ENCODE measurements at regions not wholly inside any gene's neighbourhood (a gene's known extent, or its start where the extent isn't known, plus 50 kb on each side); places are given as distances from the start of the nearest gene placed in this dataset.
"Not testable (repeated sequence)": the region's sequence is repeated elsewhere in the genome, so short reads cannot be mapped to it uniquely, and the experiment has no call there.

DNA sequence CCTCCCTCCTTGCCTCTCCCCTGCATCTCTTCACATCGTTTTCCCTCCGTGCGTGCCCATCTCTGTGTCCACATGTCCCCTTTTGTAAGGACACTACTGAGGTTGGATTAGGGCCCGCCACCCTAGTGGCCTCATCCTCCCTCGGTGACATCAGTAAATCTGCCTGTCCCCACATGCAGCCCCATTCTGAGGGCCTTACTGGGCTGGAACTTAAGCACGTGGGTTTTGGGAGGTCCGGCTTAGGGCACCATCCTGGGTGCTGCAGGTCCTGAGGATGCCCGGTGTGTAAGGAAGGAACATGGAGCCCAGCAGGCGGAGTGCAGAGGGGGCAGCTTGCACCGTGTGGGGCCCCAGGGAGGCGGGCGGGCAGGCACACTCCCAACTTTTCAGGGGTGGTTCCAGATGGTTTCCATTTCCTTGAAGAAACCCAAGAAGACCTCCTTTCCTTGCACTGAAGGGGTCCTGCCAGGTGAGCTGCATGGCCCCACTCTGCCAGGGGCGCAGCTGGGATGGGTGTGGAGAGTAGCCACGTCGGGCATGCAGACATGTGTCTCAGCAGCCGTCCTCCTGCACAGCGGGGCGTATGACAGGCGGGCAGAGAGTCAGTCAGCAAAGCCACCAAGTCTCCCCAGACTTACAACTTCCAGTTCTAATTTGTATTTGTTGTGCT lies 329.9 kb downstream of the QKI start:
- no peak for DNase-seq

DNA sequence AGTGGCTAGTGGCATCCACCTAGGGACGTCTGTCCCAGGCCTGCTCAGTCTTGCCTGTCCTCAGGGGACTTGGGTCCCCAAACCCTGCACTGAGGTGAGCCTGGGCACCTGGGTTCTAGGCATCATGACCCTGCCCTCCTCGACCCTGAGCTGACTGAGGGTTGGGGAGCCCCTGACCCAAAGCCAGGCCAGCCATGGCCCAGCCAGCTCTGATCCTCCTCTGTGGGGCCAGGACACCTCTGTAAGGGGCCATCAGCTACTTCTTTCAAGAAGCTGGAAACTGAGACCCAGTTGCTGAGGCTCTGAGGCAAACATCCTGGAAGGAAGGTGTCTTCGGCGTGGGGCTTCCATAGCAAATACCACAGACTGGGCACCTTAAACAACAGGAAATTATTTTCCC lies 329.3 kb downstream of the QKI start:
- DNase-seq: no peak

DNA sequence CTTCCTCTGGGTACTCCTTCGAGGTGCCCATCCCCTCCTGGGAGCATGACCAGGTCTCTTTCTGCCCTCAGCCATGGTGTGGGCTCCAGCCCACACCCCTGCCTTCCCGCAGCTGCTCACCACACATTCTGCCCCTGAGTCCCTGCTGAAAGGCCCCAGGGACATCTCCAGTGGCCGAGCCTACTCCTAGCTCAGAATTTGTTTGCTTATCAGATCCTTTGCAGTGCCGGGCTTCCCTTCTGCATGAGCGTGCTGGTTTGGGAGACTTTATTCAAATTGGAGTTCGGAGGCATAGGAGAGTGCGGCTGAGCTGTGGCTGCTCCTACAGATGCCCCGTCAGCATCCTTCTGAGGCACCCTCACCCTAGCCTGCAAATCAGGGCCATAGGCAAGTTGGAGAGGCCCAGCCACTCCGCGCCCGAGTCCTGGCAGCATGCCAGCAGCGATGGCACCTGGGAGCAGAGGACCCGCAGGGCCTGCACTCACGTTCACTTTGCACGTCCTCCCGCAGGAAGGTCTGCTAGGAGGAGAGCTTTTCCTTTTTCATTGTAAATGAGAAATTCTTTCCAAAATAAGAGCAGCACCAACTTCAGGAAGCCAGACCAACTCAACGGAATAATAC lies 327.3 kb downstream of the QKI start:
- no peak for DNase-seq

- DNase-seq: no peak
Observed at GRCh38 chr6:163741342-163741741, 326.8 kb downstream of the QKI start.

- DNase-seq: no peak
Observed at GRCh38 chr6:163739966-163740365, 325.4 kb downstream of the QKI start.

- no peak for DNase-seq
Observed at GRCh38 chr6:163739408-163739725, 324.8 kb downstream of the QKI start.

- no peak for DNase-seq
Observed at GRCh38 chr6:163738725-163739407, 324.3 kb downstream of the QKI start.

DNA sequence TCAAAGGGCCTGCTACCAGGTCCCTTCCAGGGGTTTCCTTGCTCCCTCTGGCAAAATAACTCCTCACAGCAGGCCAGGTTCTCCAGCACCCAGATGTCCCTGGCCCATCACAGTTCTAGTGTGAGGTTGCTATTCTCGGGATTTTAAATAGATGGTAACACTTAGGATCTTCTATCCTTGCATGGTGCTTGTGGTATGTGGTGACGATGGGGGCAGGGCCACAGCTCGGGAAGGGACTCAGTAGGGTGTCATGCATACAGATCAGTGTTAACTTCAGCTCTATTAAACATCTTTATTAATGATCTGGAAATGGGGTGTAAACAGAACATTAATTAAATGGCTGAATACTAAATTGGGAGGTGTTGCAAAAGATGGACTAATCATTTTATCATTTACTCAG lies 323.8 kb downstream of the QKI start:
- no peak for DNase-seq

DNA sequence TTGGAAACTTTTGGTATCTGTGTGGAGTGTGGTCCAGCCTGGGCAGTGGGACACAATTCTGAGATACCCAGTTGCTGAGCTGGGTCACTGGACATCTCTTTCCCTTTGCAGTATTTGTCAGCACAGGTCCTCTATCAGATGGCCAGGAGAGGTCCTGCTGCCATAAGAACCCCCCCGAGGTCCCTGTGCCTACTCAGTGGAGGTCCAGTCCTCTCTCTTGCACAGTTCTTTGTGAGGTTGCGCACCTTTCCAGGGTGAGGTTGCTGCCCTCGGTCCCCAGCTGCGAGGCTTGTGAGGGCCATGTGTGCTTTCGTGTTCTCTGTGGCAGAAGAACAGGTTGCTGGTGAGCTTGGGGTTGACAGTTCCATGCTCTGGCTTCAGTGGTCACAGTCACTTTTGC lies 320.6 kb downstream of the QKI start:
- DNase-seq: no peak

- no peak for DNase-seq
Observed at GRCh38 chr6:163733061-163733460, 318.5 kb downstream of the QKI start.

DNA sequence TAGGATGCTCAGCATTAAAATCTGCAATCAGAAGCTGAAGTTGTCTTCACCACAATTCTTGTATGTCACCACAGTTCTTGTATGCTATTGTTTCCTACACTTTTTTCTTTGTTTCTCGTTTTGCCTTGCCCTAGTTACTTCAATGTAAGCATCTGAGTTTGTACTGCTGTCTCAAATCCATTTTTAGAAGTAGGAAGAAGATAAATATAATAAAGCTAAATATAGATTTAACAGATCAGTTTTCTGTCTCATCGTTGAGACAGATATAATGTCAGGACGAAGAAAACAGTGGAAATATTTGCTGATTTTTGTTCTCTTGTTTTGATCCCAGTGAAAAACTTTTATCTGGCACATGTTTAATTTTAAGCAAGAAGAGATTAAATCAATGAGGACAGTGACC lies 318.0 kb downstream of the QKI start:
- DNase-seq: no peak

DNA sequence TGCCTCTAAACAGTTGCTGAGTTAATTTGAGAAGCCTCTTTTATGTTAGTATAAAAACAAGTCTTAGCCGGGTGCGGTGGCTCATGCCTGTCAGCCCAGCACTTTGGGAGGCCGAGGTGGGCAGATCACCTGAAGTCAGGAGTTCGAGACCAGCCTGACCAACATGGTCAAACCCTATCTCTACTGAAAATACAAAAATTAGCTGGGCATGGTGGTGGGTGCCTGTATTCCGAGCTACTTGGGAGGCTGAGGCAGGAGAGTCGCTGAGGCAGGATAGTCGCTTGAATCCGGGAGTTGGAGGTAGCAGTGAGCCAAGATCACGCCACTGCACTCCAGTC lies 317.5 kb downstream of the QKI start:
- DNase-seq: not testable (repeated sequence)

DNA sequence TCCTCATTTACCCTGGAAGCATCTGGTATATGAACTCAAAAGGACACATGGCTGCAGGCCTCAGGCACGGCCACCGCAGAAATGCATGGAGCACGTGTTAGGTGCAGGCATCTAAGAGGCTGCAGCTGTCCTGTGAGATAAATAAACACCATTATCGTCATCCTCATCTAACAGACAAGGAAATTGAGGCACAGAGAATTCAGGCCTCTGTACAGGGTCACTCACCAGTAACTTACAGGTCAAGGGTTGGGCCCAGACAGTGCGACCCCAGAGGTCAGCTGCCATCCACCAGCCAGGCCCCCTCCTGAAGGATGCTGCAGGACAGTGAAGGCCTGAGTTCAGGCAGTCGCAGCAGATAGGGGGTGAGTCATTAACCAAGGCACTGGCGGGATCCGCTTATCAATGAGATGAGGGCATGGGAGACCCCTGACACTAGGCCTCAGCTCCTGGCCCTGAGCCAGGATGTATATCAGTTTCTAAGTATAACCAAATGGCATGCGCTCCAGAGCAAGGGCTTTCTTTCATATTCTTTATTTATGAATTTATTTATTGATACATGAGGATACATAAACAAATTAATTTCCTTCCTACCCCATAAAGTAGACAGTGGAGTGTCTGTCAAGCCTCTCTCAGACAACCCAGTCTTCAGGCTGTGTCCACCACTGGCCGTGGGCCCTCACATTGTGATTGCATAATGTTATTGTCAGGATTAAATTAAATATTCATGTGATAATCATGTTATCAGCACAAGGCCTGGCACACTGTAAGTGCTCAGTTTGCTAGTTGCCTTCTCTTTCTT lies 316.9 kb downstream of the QKI start:
- no peak for DNase-seq

- no peak for DNase-seq
Observed at GRCh38 chr6:163730246-163731210, 316.0 kb downstream of the QKI start.

- no peak for DNase-seq
Observed at GRCh38 chr6:163729127-163729872, 314.8 kb downstream of the QKI start.

GRCh38 chr6:163728442-163729126 lies 314.1 kb downstream of the QKI start:
- no peak for DNase-seq

DNA sequence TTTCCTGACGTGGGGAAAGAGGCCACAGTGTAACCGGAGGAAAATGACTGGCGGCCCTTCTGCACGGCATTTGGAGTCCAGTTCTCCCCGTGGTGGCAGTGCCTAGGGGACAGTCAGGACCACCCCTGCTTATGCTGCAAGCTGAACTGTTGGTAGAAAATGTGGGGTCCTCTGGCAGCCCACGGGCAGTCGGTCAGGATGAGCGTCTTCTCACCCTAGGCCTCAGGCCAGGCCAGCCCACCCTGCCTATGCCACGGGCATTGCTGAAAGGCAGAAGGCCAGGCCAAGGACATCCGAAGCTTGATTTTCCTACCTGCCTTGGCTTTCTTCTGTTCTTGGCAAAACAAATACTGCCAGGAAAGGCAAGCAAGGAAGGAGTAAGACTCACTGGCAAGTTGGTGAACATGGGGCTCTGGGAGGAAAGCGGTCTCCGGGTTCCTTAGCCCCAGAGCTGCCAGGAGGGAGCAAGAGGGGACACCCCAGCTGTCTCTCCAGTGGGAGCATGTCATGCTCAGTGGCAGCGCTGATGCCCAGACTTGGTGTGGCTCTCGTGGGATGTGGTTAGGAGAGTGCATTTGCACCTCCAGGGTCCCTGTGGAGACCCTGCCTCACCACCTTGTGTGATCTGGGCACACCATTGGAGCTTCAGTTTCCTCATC lies 311.6 kb downstream of the QKI start:
- no peak for DNase-seq

DNA sequence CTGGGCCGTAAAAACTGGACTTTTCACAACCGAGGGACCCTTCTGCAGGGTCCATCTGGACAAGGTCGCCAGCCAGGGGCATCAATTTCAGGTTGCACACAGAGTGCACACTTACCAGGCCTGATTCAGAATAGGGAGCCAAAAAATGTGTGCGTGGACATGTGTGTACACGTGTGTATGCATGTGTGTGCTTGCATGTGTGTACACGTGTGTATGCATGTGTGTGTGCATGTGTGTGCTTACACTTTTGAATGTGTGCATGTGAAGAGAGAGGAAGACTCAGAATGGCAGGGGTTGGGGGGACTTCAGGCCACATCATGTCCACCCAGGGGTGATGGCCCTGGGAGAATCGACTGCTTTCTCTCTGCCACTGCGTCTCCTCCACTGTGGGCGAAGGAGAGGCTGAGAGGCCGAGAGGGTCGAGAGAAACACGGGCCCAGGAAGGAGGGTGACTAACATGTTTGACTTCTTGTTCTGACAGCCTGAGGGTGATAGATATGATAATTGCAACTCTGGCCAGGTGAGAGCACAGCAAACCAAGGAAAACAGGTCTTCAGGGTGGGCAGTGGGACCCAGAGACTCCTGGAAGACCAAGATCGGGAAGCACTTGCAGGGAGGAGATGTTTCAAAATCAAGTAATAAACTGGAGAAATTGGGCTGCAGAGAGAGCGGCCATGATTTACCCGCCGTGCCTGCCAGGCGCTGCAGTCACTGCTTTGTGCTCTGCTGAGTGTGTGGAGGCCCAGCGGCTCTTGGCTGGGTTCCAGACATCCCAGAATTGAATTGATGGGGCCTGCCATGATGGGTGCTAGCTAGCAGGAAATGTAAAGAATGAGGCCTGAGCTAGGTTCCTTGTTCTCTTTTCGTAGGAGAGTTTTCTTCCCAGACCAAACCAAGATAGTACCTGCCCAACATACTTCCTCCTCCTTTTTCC lies 310.8 kb downstream of the QKI start:
- DNase-seq: no peak

DNA sequence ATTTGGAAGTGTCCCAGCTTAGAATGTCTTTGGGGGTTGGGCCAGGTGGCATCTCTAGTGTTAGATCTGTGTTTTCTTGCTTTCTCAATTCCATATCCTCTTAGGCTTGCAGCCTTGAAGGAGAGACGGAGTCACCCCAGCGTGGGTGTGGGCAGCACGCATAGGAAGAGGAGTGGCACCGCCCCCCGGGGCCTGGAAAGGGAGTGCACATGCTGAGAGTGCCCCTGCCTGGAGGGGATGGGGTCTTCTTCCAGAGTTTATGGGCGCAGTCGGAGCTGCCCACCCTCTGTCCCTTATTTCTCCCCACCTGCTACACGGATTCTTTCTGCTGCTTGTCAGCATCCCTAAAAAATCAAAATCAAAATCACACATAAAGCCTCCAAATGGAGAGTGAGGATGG lies 309.7 kb downstream of the QKI start:
- DNase-seq: no peak

DNA sequence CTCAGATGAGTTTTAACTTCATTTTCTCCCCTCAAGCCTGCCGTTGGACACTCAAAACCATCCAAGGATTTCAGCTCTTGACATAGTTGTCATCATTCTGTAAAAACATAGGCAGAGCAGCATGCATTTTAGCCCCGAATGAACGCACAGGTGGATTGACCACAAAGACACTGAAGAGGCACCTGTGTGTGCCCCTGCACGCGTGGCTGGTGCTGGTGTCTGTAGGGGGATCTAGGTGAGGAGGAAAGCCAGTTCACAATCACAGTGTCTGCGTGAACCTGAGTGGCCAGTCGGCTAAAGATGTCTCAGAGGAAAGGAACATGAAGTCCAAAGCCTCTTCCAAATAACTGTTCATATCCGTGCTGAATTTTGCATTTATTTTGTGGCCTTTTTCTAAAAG lies 309.2 kb downstream of the QKI start:
- no peak for DNase-seq

All from activated effector memory CD4-positive, alpha-beta T cell treated with Interleukin-2 at 50 U/mL for 16 hours (primary cell).